OCI-LY3 (cell line): ENCODE measurements at regions not wholly inside any gene's neighbourhood (a gene's known extent, or its start where the extent isn't known, plus 50 kb on each side); places are given as distances from the start of the nearest gene placed in this dataset.

Experiments used
- CTCF ChIP-seq: fragments of 200-600, 300-600 bp; sonication (generic); IDR thresholded peaks from 2 replicates; pipeline ENCODE4 v1.5.1; 2014; ENCODE audit warnings: antibody characterized with exemption, low read length, low read depth
- EZH2phosphoT487 ChIP-seq: fragments of 200-600 bp; shearing (Covaris generic); IDR thresholded peaks from 2 replicates; pipeline ENCODE4 v1.6.1; 2018; ENCODE audit warnings: antibody characterized with exemption, mixed run types, low read depth

GRCh38 chr2:200079356-200079755 lies 124.0 kb downstream of the MAIP1 start:
- TF ChIP-seq CTCF: no peak
- no peak for TF ChIP-seq EZH2phosphoT487
